Left renal cortex interstitium (tissue), 4 donors: ENCODE measurements at regions not wholly inside any gene's neighbourhood (a gene's known extent, or its start where the extent isn't known, plus 50 kb on each side); places are given as distances from the start of the nearest gene placed in this dataset.
"Not testable (repeated sequence)": the region's sequence is repeated elsewhere in the genome, so short reads cannot be mapped to it uniquely, and the experiment has no call there.

Experiments used
- DNase-seq, 4 donors: peaks; one replicate each; pipeline ENCODE4 v3.0.0-alpha.2; 2013; ENCODE audit warnings: low read depth in 4 of 4, low spot score in 2 of 4, missing footprints in 1 of 4

DNA sequence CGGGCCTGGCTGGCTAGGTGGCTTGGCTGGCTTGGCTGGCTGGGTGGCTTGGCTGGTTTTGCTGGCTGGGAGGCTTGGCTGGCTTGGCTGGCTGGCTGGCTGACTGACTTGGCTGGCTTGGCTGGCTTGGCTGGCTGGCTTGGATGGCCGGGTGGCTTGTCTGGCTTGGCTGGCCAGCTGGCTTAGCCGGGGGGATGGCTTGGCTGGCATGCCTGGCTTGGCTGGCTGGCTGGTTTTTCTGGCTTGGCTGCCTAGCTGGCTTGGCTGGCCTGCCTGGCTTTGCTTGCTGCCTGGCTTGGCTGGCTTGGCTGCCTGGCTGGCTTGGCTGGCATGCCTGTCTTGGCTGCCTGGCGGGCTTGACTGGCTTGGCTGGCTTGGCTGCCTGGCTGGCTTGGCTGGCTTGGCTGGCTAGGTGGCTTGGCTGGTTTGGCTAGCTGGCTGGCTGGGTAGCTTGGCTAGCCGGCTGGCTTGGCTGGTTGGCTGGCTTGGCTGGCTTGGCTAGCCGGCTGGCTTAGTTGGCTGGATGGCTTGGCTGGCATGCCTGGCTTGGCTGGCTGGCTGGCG is 2829.6 kb downstream of the RPIA start:
- DNase-seq = not testable (repeated sequence)

- not testable (repeated sequence) for DNase-seq
Observed at GRCh38 chr2:91521944-91522343, 2830.5 kb downstream of the RPIA start.

DNA sequence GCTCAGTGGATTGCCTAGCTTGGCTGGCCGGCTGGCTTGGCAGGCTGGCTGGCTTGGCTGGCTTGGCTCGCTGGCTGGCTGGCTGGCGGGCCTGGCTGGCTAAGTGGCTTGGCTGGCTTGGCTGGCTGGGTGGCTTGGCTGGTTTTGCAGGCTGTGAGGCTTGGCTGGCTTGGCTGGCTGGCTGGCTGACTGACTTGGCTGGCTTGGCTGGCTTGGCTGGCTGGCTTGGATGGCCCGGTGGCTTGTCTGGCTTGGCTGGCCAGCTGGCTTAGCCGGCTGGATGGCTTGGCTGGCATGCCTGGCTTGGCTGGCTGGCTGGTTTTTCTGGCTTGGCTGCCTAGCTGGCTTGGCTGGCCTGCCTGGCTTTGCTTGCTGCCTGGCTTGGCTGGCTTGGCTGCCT is 2831.4 kb downstream of the RPIA start:
- DNase-seq = not testable (repeated sequence)

DNA sequence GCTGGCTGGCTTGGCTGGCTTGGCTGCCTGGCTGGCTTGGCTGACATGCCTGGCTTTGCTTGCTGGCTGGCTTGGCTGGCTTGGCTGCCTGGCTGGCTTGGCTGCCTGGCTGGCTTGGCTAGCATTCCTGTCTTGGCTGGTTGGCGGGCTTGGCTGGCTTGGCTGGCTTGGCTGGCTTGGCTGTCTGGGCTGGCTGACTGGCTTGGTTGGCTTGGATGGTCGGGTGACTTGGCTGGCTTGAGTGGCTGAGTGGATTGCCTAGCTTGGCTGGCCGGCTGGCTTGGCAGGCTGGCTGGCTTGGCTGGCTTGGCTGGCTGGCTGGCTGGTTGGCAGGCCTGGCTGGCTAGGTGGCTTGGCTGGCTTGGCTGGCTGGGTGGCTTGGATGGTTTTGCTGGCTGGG is 2832.3 kb downstream of the RPIA start:
- not testable (repeated sequence) for DNase-seq

DNA sequence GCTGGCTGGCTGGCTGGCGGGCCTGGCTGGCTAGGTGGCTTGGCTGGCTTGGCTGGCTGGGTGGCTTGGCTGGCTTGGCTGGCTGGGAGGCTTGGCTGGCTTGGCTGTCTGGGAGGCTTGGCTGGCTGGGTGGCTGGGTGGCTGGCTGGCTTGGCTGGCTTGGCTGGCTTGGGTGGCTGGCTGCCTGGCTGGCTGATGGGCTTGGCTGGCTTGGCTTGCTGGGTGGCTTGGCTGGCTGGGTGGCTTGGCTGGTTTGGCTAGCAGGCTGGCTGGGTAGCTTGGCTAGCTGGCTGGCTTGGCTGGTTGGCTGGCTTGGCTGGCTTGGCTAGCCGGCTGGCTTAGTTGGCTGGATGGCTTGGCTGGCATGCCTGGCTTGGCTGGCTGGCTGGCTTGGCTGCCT is 2834.1 kb downstream of the RPIA start:
- DNase-seq = not testable (repeated sequence)

DNA sequence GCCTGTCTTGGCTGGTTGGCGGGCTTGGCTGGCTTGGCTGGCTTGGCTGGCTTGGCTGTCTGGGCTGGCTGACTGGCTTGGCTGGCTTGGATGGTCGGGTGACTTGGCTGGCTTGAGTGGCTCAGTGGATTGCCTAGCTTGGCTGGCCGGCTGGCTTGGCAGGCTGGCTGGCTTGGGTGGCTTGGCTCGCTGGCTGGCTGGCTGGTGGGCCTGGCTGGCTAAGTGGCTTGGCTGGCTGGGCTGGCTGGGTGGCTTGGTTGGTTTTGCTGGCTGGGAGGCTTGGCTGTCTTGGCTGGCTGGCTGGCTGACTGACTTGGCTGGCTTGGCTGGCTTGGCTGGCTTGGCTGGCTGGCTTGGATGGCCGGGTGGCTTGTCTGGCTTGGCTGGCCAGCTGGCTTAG is 2834.6 kb downstream of the RPIA start:
- not testable (repeated sequence) for DNase-seq

- not testable (repeated sequence) for DNase-seq
Observed at GRCh38 chr2:91527056-91527455, 2835.6 kb downstream of the RPIA start.

DNA sequence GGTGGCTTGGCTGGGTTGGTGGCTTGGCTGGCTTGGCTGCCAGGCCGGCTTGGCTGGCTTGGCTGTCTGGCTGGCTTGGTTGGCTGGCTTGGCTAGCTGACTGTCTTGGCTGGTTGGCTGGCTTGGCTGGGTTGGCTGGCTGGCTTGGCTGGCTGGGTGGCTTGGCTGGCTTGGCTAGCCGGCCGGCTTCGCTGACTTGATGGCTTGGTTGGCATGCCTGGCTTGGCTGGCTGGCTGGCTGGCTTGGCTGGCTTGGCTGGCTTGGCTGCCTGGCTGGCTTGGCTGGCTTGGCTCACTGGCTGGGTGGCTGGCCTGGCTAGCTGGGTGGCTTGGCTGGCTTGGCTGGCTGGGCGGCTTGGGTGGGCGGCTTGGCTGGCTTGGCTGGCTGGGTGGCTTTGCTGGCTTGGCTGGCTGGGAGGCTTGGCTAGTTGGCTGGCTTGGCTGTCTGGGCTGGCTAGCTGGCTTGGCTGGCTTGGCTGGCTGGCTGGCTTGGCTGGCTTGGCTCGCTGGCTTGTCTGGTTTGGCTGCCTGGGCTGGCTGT is 2836.1 kb downstream of the RPIA start:
- not testable (repeated sequence) for DNase-seq

DNA sequence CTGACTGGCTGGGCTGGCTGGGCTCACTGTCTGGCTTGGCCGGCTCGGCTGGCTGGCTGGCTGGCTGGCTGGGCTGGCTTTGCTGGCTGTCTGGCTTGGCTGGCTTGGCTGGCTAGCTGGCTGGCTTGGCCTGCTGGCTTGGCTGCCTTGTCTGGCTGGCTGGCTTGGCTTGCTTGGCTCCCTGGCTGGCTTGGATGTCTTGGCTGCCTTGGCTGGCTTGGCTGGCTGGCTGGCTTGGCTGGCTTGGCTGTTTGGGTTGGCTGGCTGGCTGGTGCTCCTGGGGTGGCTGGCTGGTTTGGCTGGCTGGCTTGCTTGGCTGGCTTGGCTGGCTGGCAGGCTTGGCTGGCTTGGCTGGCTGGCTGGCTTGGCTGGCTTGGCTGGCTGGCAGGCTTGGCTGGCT is 2836.9 kb downstream of the RPIA start:
- not testable (repeated sequence) for DNase-seq

GRCh38 chr2:91536109-91536508 is 2844.6 kb downstream of the RPIA start:
- DNase-seq = not testable (repeated sequence)

DNA sequence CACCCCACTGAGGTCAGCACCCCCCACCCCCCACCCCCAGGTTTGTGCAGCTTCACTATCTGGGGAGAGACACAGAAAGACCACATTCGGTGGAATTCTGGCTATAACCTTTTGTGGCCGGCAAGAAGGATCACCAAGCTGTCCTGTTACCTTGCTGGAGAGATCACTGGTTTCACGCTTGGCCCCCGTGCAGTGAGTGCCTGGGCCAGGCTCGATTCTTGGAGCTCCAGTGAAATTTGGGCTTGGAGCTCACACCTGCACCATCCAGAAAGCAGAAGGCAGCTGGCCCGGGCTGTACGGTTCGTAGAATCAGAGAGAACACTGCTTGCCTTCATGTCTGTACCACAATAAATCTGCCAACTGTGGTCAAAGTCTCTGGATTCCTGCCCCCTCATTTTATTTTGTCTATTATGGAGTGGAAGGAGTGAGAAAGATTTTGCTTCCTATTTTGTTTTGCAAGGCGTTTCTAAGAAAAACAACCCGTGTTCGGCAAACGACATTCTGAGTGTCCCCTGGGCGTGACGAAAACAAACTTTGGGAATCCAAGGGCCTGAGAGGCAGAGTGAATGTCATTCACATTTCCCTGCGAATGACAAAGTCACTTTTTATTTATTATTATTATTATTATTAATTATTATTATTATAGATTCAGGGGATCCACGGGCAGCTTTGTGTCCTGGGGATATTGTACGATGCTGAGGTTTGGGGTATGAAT is 2845.2 kb downstream of the RPIA start:
- DNase-seq = not testable (repeated sequence)

DNA sequence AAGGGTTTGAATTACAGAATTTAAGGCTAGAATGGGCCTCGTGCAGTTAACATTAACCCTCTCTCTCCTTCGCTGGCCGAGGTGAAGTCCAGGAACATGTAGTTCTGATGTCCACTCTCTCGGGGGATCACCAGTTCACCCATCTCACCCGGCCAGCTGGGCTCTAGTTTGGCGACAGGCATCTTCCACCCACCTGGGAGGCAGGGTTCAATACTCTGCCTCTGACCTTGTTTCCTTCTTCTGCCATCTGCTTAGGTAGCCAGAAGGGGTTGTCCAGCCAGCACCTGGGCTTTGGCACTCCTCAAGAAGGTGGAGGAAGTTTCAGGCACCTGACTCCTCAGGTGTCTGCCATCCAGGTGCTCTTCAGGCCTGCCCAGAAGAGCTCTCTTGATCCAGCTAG is 2857.8 kb downstream of the RPIA start:
- DNase-seq = not testable (repeated sequence)

DNA sequence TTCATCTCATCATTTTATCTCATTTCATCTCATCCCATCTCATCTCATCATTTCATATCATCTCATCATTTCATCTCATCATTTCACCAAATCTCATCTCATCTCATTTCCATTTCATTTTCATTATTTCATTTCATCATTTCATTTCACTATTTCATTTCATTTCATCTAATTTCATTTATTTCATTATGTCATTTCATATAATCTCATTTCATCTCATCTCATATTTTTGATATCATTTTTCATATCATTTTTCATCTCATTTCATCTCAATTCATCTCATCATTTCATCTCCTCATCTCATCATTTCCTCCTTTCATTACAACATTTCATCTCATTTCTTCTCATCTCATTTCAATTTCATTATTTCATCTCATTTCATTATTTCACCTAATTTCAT is 2866.8 kb downstream of the RPIA start:
- DNase-seq = not testable (repeated sequence)

- DNase-seq = not testable (repeated sequence)
Observed at GRCh38 chr2:91559269-91559668, 2867.8 kb downstream of the RPIA start.

GRCh38 chr2:91559886-91560614 is 2868.6 kb downstream of the RPIA start:
- not testable (repeated sequence) for DNase-seq

GRCh38 chr2:91562184-91562583 is 2870.7 kb downstream of the RPIA start:
- DNase-seq = not testable (repeated sequence)

GRCh38 chr2:91564700-91565099 is 2873.2 kb downstream of the RPIA start:
- not testable (repeated sequence) for DNase-seq

- DNase-seq = not testable (repeated sequence)
Observed at GRCh38 chr2:91565689-91566430, 2874.4 kb downstream of the RPIA start.

DNA sequence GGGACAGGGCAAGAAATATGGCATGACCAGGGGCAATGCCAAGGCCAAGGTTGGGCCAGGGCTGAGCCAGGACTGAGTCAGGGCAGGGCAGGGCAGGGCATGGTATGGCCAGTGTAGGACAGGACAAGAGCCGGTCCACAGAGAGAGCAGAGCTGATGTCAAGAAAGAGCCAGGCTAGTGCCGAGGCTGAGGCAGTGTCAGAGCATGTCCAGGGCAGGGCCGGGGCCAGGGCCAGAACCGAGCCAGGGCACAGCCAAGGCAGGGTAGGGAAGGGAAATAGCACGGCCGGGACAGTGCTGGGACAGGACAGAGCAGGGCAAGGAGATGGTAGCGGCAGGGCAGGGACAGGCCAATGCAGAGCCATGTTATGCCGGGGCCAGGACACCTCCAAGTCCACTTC is 2875.1 kb downstream of the RPIA start:
- DNase-seq = not testable (repeated sequence)

- DNase-seq = not testable (repeated sequence)
Observed at GRCh38 chr2:91567546-91568335, 2876.3 kb downstream of the RPIA start.
